K562 (cell line): ENCODE measurements at regions not wholly inside any gene's neighbourhood (a gene's known extent, or its start where the extent isn't known, plus 50 kb on each side); places are given as distances from the start of the nearest gene placed in this dataset.

Experiments
- ATAC-seq: fragments of 200-7000 bp; cut with Tn5 transposase; 3 replicates; pipeline ENCODE4 v1.9.1; 2020; ENCODE audit warnings: moderate library complexity
- BruUV-seq: library from RNA; stranded (reverse); fragments of 400-500 nt; replicated peaks from 2 replicates; lab custom pipeline; 2021; lab: Mats Ljungman, UMichigan
- CTCF ChIA-PET: fragments of 300-600 bp; formaldehyde crosslinking; extraction: SDS; loops from one replicate; lab custom pipeline; 2021; ENCODE audit warnings: low intra/inter-chr PET ratio; lab: Yijun Ruan, JAX
- POLR2A ChIA-PET: fragments of 300-600, 350-650 bp; sonication (Branson Sonifier 250); formaldehyde crosslinking; extraction: SDS; loops from one replicate; lab custom pipeline; 2021; ENCODE audit warnings: antibody characterized with exemption, inconsistent platforms; lab: Yijun Ruan, JAX
- DNase-seq, 4 experiments: peaks; one replicate each; pipeline versions ENCODE4 v3.0.0 to v3.0.0-alpha.2; 2011 to 2018; ENCODE audit warnings: low spot score in 3 of 4, mixed read lengths in 3 of 4; ENCODE audit errors: extremely low read depth in 1 of 4
- FAIRE-seq: peaks from 2 replicates; lab custom pipeline; 2011; peaks lifted over from hg19 to GRCh38; lab: Jason Lieb, UNC
- H2AFZ ChIP-seq: 2 replicates; pipeline ENCODE4 v1.6.0; 2011; ENCODE audit warnings: low read depth, low read length, control low read depth, inconsistent platforms
- H3K27ac ChIP-seq: fragments of 200-600 bp; 3 replicates; pipeline ENCODE4 v1.8.0; 2011; ENCODE audit warnings: low read depth, mild to moderate bottlenecking, control low read depth, inconsistent platforms, low read length, moderate library complexity, mixed read lengths; ENCODE audit errors: extremely low read depth
- H3K27me3 ChIP-seq, 2 experiments: fragments of 300-600 bp in 1 of 2; 2 replicates in 1 of 2; 3 replicates in 1 of 2; pipeline versions ENCODE4 v1.6.0 to v1.8.0; 2011; ENCODE audit warnings: inconsistent platforms in 2 of 2, low read length in 2 of 2, mild to moderate bottlenecking in 1 of 2, mixed read lengths in 1 of 2, moderate library complexity in 1 of 2; ENCODE audit not compliant: control insufficient read depth in 2 of 2, insufficient read depth in 2 of 2
- H3K36me3 ChIP-seq: fragments of 300-600 bp; 3 replicates; pipeline ENCODE4 v1.8.0; 2011; ENCODE audit warnings: mild to moderate bottlenecking, low read length, inconsistent platforms; ENCODE audit not compliant: control insufficient read depth, insufficient read depth
- H3K4me1 ChIP-seq, 2 experiments: fragments of 200-600 bp in 1 of 2; replicated peaks in 1 of 2; 2 replicates in 1 of 2; 3 replicates in 1 of 2; pipeline versions ENCODE4 v1.5.1 to v1.8.0; 2011; ENCODE audit warnings: inconsistent platforms in 2 of 2, low read length in 2 of 2, mild to moderate bottlenecking in 1 of 2, mixed read lengths in 1 of 2, moderate library complexity in 1 of 2; ENCODE audit not compliant: control insufficient read depth in 2 of 2, insufficient read depth in 2 of 2
- H3K4me2 ChIP-seq: 2 replicates; pipeline ENCODE4 v1.6.1; 2011; ENCODE audit warnings: low read length, control low read depth, inconsistent platforms, mixed read lengths; ENCODE audit not compliant: insufficient read depth
- H3K4me3 ChIP-seq: fragments of 200-600 bp; sonication (generic), shearing (Covaris generic); 2 replicates; pipeline ENCODE4 v1.5.1; 2016; ENCODE audit warnings: control low read depth, inconsistent platforms
- H3K79me2 ChIP-seq: fragments of 200-600 bp; 3 replicates; pipeline ENCODE4 v1.8.0; 2011; ENCODE audit warnings: low read length, inconsistent platforms; ENCODE audit not compliant: control insufficient read depth, insufficient read depth
- H3K9ac ChIP-seq, 2 experiments: 2 replicates each; pipeline versions ENCODE4 v1.6.0 to v1.6.1; 2011; ENCODE audit warnings: low read depth in 2 of 2, low read length in 2 of 2, control low read depth in 1 of 2, inconsistent platforms in 1 of 2, mild to moderate bottlenecking in 1 of 2, mixed read lengths in 1 of 2; ENCODE audit not compliant: insufficient read depth in 1 of 2
- H3K9me1 ChIP-seq: one replicate; pipeline ENCODE4 v1.6.0; 2011; ENCODE audit warnings: inconsistent platforms, mild to moderate bottlenecking, low read length, moderate library complexity; ENCODE audit not compliant: control insufficient read depth, insufficient read depth
- H3K9me3 ChIP-seq: replicated peaks from 2 replicates; pipeline ENCODE4 v1.5.1; 2011; ENCODE audit warnings: low read depth, low read length, inconsistent platforms; ENCODE audit not compliant: control insufficient read depth, insufficient read depth
- H4K20me1 ChIP-seq: replicated peaks from 2 replicates; pipeline ENCODE4 v1.6.1; 2011; ENCODE audit warnings: low read length, inconsistent platforms, mixed read lengths; ENCODE audit not compliant: control insufficient read depth, insufficient read depth
- JUNB ChIP-seq: fragments of 450-650 bp; formaldehyde crosslinking; conservative IDR thresholded peaks from 2 replicates; pipeline ENCODE4 v1.4.0; 2020; ENCODE audit warnings: mild to moderate bottlenecking
- MEIS2 ChIP-seq: fragments of 450-650 bp; IDR thresholded peaks from 2 replicates; pipeline ENCODE4 v1.6.1; 2014; ENCODE audit warnings: mild to moderate bottlenecking; ENCODE audit not compliant: partially characterized antibody
- MTF1 ChIP-seq: fragments of 250-450 bp; sonication (Bioruptor Pico); IDR thresholded peaks from 2 replicates; pipeline ENCODE4 v1.9.0; 2021; ENCODE audit warnings: moderate library complexity, mild to moderate bottlenecking, inconsistent platforms, borderline replicate concordance
- SNRNP70 ChIP-seq: fragments of 200-400 bp; formaldehyde crosslinking; optimal IDR thresholded peaks from 2 replicates; pipeline ENCODE3; 2017; ENCODE audit warnings: low read depth, low read length
- TCF3 ChIP-seq: sonication (generic); formaldehyde crosslinking; IDR thresholded peaks from 2 replicates; pipeline ENCODE4 v1.4.0; 2020; ENCODE audit warnings: mild to moderate bottlenecking, missing genetic modification reagents
- WGBS: fragments of 100-300 bp; shearing (Covaris generic); methylation state at CpG from one replicate; pipeline ENCODE4 v1.1.6; 2016; ENCODE audit warnings: low coverage, mixed read lengths; ENCODE audit not compliant: insufficient coverage; ENCODE audit errors: missing lambda C conversion rate; 5-methylcytosine and 5-hydroxymethylcytosine counted together
- in situ Hi-C: fragments of 300-500 bp; cut with MboI; formaldehyde crosslinking; loops from 4 replicates; pipeline ENCODE4 v1.15.0; 2018; ENCODE audit warnings: inconsistent platforms, mixed read lengths
- intact Hi-C: fragments of 100-400 bp; cut with micrococcal nuclease; formaldehyde crosslinking; loops from 2 replicates; pipeline ENCODE4 v1.14.2; 2022
- TF ChIP-seq, protein P1 (sequence below): fragments of 450-650 bp; IDR thresholded peaks from 2 replicates; pipeline ENCODE4 v1.6.1; 2016; ENCODE audit warnings: antibody characterized with exemption
- TF ChIP-seq, protein P2 (sequence below): sonication (generic); formaldehyde crosslinking; IDR thresholded peaks from 2 replicates; pipeline ENCODE4 v1.8.1; 2023; ENCODE audit warnings: mild to moderate bottlenecking, missing genetic modification reagents
- TF ChIP-seq, protein P3 (sequence below): sonication (generic); formaldehyde crosslinking; IDR thresholded peaks from 2 replicates; pipeline ENCODE4 v1.8.0; 2022; ENCODE audit warnings: mild to moderate bottlenecking, low read depth, missing genetic modification reagents
- TF ChIP-seq, protein P4 (sequence below): conservative IDR thresholded peaks from 2 replicates; pipeline ENCODE4 v1.6.1; 2011; ENCODE audit warnings: low read depth, mild to moderate bottlenecking, low read length; ENCODE audit not compliant: control insufficient read depth

DNA sequence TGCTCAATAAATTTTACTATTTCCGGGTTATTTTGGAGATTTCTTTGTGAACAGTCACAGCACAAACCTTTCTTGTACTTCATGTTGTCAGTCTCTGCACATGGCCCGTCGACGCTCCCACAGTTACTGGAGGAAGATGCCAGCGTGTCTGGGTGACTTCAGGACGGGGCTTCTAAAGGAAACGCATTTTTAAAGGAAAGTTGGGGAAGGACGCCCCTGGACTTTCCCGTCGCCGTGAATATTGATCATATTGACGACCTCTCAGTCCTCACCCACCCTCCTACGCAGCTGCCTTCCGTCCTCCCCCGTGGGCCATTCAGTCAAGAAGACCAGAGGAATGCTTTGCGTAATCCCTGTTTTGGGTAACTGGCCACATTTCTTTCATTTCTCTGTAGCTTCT is 71.1 kb upstream of the SNTG2 start:
- Histone ChIP-seq H4K20me1 (0 out of 2 replicates have a peak, but pooled peaks cover 7% of the 10 kb centered on the region), H3K27ac (no peak overlapping the region), H3K4me1 (peaks cover 0 to 5% of the 10 kb centered on the region in 2 experiments; a peak in 1 of 5 replicates), H3K9me1 (no peaks in the 10 kb centered on the region), H3K36me3 (no peaks in the 10 kb centered on the region), H3K4me3 (no peak overlapping the region), H3K9me3 (no peaks in the 10 kb centered on the region), H3K4me2 (no peak overlapping the region), H3K79me2 (no peaks in the 10 kb centered on the region), H3K9ac (no peak overlapping the region), H3K27me3 (peaks cover 29 to 72% of the 10 kb centered on the region in 2 experiments), H2AFZ (no peak overlapping the region)
- ATAC-seq, result no peak
- no peak for TF ChIP-seq TCF3 (CRISPR knock-in tag)
- TF ChIP-seq, protein P1, sequence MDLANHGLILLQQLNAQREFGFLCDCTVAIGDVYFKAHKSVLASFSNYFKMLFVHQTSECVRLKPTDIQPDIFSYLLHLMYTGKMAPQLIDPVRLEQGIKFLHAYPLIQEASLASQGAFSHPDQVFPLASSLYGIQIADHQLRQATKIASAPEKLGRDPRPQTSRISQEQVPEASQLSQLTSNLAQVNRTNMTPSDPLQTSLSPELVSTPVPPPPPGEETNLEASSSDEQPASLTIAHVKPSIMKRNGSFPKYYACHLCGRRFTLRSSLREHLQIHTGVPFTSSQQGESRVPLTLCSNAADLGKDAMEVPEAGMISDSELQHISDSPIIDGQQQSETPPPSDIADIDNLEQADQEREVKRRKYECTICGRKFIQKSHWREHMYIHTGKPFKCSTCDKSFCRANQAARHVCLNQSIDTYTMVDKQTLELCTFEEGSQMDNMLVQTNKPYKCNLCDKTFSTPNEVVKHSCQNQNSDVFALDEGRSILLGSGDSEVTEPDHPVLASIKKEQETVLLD, result no peak
- TF ChIP-seq, protein P2, sequence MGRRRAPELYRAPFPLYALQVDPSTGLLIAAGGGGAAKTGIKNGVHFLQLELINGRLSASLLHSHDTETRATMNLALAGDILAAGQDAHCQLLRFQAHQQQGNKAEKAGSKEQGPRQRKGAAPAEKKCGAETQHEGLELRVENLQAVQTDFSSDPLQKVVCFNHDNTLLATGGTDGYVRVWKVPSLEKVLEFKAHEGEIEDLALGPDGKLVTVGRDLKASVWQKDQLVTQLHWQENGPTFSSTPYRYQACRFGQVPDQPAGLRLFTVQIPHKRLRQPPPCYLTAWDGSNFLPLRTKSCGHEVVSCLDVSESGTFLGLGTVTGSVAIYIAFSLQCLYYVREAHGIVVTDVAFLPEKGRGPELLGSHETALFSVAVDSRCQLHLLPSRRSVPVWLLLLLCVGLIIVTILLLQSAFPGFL (CRISPR knock-in tag), result no peak
- no peak for TF ChIP-seq JUNB (CRISPR knock-in tag)
- TF ChIP-seq, protein P3, sequence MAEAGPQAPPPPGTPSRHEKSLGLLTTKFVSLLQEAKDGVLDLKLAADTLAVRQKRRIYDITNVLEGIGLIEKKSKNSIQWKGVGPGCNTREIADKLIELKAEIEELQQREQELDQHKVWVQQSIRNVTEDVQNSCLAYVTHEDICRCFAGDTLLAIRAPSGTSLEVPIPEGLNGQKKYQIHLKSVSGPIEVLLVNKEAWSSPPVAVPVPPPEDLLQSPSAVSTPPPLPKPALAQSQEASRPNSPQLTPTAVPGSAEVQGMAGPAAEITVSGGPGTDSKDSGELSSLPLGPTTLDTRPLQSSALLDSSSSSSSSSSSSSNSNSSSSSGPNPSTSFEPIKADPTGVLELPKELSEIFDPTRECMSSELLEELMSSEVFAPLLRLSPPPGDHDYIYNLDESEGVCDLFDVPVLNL (CRISPR knock-in tag), result no peak
- no peak for TF ChIP-seq SNRNP70
- no peak for TF ChIP-seq MEIS2
- TF ChIP-seq, protein P4, sequence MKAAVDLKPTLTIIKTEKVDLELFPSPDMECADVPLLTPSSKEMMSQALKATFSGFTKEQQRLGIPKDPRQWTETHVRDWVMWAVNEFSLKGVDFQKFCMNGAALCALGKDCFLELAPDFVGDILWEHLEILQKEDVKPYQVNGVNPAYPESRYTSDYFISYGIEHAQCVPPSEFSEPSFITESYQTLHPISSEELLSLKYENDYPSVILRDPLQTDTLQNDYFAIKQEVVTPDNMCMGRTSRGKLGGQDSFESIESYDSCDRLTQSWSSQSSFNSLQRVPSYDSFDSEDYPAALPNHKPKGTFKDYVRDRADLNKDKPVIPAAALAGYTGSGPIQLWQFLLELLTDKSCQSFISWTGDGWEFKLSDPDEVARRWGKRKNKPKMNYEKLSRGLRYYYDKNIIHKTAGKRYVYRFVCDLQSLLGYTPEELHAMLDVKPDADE, result no peak
- TF ChIP-seq MTF1 (CRISPR knock-in tag), result no peak
- intact Hi-C loops (no loop called here), in situ Hi-C loops (no loop called here)
- no peak for DNase-seq
- CTCF ChIA-PET, result no interaction called here
- no peak for FAIRE-seq
- POLR2A ChIA-PET, result no interaction called here
- BruUV-seq, result no TSS peak
- 3% methylated on average over 16 of the region's 16 CpGs for WGBS
